BLaER1 (cell line): ENCODE measurements at regions not wholly inside any gene's neighbourhood (a gene's known extent, or its start where the extent isn't known, plus 50 kb on each side); places are given as distances from the start of the nearest gene placed in this dataset.

ENCODE experiments used
- H3K27ac ChIP-seq: shearing (Covaris generic); formaldehyde crosslinking; 2 replicates; pipeline ENCODE4 v1.8.1; 2022
- H3K27me3 ChIP-seq: shearing (Covaris generic); formaldehyde crosslinking; 2 replicates; pipeline ENCODE4 v1.8.1; 2022
- H3K36me3 ChIP-seq: shearing (Covaris generic); formaldehyde crosslinking; 2 replicates; pipeline ENCODE4 v1.8.1; 2022
- H3K4me1 ChIP-seq: shearing (Covaris generic); formaldehyde crosslinking; 2 replicates; pipeline ENCODE4 v1.8.1; 2022
- H3K4me2 ChIP-seq: shearing (Covaris generic); formaldehyde crosslinking; 2 replicates; pipeline ENCODE4 v1.8.1; 2022
- H3K4me3 ChIP-seq: shearing (Covaris generic); formaldehyde crosslinking; 2 replicates; pipeline ENCODE4 v1.8.1; 2022
- H3K9ac ChIP-seq: shearing (Covaris generic); formaldehyde crosslinking; 2 replicates; pipeline ENCODE4 v1.8.1; 2022
- H3K9me3 ChIP-seq: shearing (Covaris generic); formaldehyde crosslinking; 2 replicates; pipeline ENCODE4 v1.8.1; 2022
- H4K20me1 ChIP-seq: shearing (Covaris generic); formaldehyde crosslinking; 2 replicates; pipeline ENCODE4 v1.8.1; 2022
- Cebpa-rat ChIP-seq: shearing (Covaris generic); IDR thresholded peaks from 2 replicates; pipeline ENCODE4 v1.8.1; 2022

DNA sequence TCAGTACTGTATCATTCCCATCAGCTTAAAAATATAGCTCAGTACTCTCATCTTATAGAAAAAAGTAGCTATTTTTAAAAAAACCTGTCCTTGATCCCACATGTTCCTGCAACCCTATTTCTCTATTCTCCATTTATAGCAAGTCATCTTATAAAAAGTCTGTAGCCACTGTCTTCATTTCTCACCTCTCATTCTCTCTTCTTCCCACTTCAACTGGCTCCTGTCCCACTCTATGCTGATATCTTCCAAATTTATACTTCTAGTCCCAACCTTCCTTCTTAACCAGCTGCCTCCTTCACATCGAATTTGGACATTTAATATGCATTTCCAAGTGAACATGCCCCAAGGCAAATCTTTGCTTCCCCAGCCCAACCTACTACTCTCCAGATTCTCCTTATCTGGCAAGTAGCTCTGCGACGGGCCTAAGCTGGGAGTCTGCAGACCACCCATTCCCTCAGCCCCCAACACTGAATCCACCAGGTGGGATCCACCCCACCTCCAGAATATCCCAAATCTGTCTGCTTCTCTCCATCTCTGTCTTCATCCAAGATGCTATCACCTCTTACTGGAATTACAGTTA is 52.0 kb upstream of the TANC2 start:
- Histone ChIP-seq H3K4me1 (no peaks in the 10 kb centered on the region), H3K9ac (no peak overlapping the region), H3K4me3 (no peak overlapping the region), H3K36me3 (no peaks in the 10 kb centered on the region), H3K27me3 (no peaks in the 10 kb centered on the region), H3K27ac (no peak overlapping the region), H3K4me2 (no peak overlapping the region), H4K20me1 (no peaks in the 10 kb centered on the region), H3K9me3 (no peaks in the 10 kb centered on the region)
- TF ChIP-seq Cebpa-rat, result no peak

DNA sequence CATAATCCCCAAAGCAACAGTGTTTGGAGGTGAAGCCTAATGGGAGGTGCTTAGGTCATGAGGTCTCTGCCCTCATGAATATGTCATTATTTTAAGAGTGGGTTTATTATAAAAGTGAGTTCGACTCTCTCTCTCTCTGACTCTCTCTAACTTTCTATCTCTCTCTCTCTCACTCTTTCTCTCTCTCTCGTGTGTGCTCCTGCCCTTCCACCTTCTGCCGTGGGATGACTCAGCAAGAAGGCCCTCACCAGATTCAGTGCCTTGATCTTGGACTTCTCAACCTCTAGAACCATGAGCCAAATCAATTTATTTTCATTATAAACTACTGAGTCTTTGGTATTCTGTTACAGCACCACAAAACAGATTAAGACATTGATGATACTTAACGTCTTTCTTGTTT is 53.7 kb upstream of the TANC2 start:
- Histone ChIP-seq H3K36me3 (no peaks in the 10 kb centered on the region), H3K4me3 (no peak overlapping the region), H3K4me2 (no peak overlapping the region), H3K27ac (no peak overlapping the region), H3K4me1 (no peaks in the 10 kb centered on the region), H4K20me1 (no peaks in the 10 kb centered on the region), H3K9ac (no peak overlapping the region), H3K9me3 (no peaks in the 10 kb centered on the region), H3K27me3 (no peaks in the 10 kb centered on the region)
- TF ChIP-seq Cebpa-rat, result no peak

DNA sequence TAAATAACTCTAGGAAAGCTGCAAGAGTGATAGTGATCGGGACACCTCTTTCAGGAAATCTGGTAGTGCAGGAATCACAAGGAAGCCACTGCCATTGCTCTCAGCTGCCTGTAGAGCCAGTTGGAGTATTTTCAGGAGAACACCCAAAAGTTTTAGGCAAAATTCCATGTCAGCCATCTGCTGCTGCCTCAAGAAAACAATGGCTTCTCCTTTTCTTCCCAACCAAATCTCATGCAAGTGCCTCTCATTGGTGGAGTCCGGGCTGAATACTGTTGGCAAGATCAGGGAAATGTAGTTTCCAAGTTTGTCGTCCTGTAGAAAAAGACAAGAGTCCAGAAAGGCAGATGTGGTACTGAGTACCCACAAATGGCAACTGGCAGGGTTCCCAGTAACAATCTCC is 54.9 kb upstream of the TANC2 start:
- H3K9ac ChIP-seq, result no peak overlapping the region
- H3K27me3 ChIP-seq, result no peaks in the 10 kb centered on the region
- no peaks in the 10 kb centered on the region for H3K4me1 ChIP-seq
- no peak overlapping the region for H3K4me2 ChIP-seq
- no peak overlapping the region for H3K4me3 ChIP-seq
- H3K9me3 ChIP-seq, result no peaks in the 10 kb centered on the region
- no peaks in the 10 kb centered on the region for H3K36me3 ChIP-seq
- H4K20me1 ChIP-seq, result no peaks in the 10 kb centered on the region
- TF ChIP-seq Cebpa-rat, result no peak
- no peak overlapping the region for H3K27ac ChIP-seq

DNA sequence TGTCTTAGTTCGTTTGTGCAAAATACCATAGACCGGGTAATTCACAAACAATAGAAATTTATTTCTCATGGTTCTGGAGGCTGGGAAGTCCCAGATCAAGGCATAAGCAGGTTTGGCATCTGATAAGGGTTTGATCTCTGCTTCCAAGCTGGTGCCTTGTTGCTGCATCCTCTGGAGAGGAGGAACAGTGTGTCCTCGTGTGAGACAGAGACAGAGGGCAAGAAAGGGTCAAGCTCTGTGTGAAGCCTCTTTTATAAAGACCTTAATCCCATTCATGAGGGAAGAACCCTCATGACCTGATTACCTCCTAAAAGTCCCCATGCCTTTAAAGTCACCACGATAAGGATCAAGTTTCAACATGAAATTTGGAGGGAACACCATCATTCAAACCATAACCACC is 55.8 kb upstream of the TANC2 start:
- Histone ChIP-seq H3K9me3 (no peaks in the 10 kb centered on the region), H4K20me1 (no peaks in the 10 kb centered on the region), H3K27me3 (no peaks in the 10 kb centered on the region)

DNA sequence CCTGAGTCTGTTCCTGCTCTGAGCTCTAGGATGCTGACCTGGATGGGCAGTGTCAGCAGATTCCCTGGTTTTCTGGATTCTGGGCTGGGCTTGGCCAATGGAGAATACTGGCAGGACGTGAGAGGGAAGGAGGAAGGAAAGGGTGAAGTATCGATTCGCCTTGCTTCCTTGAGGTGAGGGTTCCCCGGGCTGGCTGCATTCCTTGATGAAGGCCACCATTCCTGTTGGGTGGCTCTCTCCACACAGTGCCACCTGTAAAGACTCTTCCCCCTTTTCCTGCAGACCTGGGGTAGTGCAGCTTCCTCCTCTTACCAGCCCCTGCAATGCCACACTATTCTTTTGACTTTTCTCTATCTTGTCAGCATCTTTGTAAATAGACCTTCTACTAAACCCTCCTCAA is 58.1 kb upstream of the TANC2 start:
- H3K4me2 ChIP-seq, result no peak overlapping the region
- no peaks in the 10 kb centered on the region for H3K27me3 ChIP-seq
- no peak overlapping the region for H3K27ac ChIP-seq
- H3K36me3 ChIP-seq, result no peaks in the 10 kb centered on the region
- H3K9me3 ChIP-seq, result no peaks in the 10 kb centered on the region
- no peaks in the 10 kb centered on the region for H3K4me1 ChIP-seq
- no peak for TF ChIP-seq Cebpa-rat
- H4K20me1 ChIP-seq, result no peaks in the 10 kb centered on the region
- H3K9ac ChIP-seq, result no peak overlapping the region
- no peak overlapping the region for H3K4me3 ChIP-seq

More for the DNA sequence above, 55.8 kb upstream of the TANC2 start:
- Histone ChIP-seq H3K27ac (no peak overlapping the region), H3K4me1 (no peaks in the 10 kb centered on the region), H3K4me3 (no peak overlapping the region), H3K4me2 (no peak overlapping the region), H3K9ac (no peak overlapping the region), H3K36me3 (no peaks in the 10 kb centered on the region)
- no peak for TF ChIP-seq Cebpa-rat

DNA sequence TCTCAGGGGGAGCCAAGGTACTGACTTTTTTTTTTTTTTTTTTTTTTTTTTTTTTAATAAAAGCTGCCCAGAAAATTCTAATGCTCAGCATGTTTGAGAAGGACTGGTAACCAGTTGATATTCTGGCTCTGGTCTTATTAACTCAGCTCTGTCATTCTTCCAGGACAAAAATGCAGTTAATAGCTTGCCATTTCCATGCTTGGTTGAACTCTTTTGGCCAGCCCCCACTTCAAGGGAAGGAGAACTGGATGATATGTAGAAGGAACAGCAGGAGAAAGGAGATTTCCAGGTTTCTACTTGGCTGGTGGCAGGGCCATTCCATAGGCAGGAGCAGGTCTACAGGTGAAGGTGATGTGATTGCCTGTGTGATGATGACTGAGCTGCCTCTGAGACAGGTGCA is 59.2 kb upstream of the TANC2 start:
- H3K4me3 ChIP-seq, result no peak overlapping the region
- no peaks in the 10 kb centered on the region for H3K36me3 ChIP-seq
- no peak overlapping the region for H3K27ac ChIP-seq
- H3K4me2 ChIP-seq, result no peak overlapping the region
- H3K27me3 ChIP-seq, result no peaks in the 10 kb centered on the region
- no peak for TF ChIP-seq Cebpa-rat
- H3K4me1 ChIP-seq, result no peaks in the 10 kb centered on the region
- H3K9ac ChIP-seq, result no peak overlapping the region
- H3K9me3 ChIP-seq, result no peaks in the 10 kb centered on the region
- H4K20me1 ChIP-seq, result no peaks in the 10 kb centered on the region

DNA sequence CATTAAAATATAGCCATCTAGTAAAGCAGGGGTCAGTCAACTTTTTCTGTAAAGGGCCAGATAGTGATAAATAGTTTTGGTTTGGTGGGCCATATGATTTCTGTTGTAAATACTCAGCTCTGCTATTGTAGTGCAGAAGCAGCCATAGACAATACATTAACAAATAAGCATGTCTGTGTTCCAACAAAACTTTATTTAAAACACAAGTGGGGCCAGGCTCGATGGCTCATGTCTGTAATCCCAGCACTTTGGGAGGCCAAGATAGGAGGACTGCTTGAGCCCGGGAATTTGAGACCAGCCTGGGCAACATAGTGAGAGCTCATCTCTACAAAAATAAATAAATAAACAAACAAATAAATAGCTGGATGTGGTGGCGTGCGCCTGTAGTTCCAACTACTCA is 60.8 kb upstream of the TANC2 start:
- no peaks in the 10 kb centered on the region for H4K20me1 ChIP-seq
- no peaks in the 10 kb centered on the region for H3K27me3 ChIP-seq
- no peak overlapping the region for H3K4me2 ChIP-seq
- H3K4me3 ChIP-seq, result no peak overlapping the region
- no peak overlapping the region for H3K9ac ChIP-seq
- no peaks in the 10 kb centered on the region for H3K4me1 ChIP-seq
- TF ChIP-seq Cebpa-rat, result no peak
- H3K27ac ChIP-seq, result no peak overlapping the region
- H3K36me3 ChIP-seq, result no peaks in the 10 kb centered on the region
- H3K9me3 ChIP-seq, result no peaks in the 10 kb centered on the region

DNA sequence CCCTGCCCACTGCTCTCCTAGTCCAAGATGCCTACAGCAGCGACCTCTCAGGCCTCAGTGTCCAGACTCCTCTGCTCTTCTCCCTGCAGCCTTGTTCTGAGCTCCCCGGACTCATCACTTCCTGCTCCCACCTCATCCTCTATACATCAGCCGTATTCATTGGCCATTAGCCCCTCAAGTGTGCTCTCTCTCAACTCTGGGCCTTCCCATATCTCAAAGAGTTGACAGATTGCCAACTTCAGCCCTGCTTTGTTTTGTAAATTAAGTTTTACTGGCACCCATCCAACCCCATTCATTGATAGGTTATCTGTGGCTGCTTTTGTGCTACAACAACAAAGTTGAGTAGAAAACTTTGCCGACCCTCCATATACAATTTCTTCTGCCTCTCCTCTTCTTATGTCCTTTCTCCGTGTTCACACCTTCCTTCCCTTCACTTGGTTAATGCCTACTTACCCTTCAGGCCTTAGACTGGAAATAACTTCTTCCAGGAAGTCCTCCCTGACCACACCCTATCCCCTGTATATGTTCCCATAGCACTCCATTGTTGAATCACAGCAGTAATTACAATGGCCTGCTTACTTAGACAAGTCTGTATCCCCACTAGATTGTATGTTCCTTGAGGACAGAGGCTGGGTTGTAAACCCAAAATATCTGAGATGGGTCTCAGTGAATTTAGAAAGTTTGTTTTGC is 63.4 kb upstream of the TANC2 start:
- no peak for TF ChIP-seq Cebpa-rat
- H3K9me3 ChIP-seq, result no peaks in the 10 kb centered on the region
- H3K27me3 ChIP-seq, result no peaks in the 10 kb centered on the region
- no peaks in the 10 kb centered on the region for H3K36me3 ChIP-seq
- no peak overlapping the region for H3K4me3 ChIP-seq
- no peak overlapping the region for H3K27ac ChIP-seq
- no peaks in the 10 kb centered on the region for H4K20me1 ChIP-seq
- H3K9ac ChIP-seq, result no peak overlapping the region
- no peak overlapping the region for H3K4me2 ChIP-seq
- H3K4me1 ChIP-seq, result no peaks in the 10 kb centered on the region

DNA sequence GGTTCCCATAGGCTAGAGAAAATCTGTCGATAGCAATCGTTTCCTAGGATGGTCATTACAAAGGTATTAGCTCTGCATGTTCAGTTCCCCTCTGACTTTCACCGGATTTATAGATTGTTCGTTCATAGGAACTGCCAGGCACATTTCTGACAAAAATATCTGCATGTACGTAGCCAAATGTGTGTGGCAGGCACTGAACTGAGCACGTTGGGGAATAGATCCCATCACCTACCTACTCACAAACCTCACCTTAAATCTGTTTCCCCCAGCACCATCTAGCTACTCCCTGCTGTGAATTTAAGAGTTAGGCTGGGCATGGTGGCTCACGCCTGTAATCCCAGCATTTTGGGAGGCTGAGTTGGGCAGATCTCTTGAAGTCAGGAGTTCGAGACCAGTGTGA is 64.5 kb upstream of the TANC2 start:
- no peak overlapping the region for H3K4me2 ChIP-seq
- no peaks in the 10 kb centered on the region for H3K36me3 ChIP-seq
- no peak overlapping the region for H3K9ac ChIP-seq
- H3K9me3 ChIP-seq, result no peaks in the 10 kb centered on the region
- no peaks in the 10 kb centered on the region for H4K20me1 ChIP-seq
- no peaks in the 10 kb centered on the region for H3K4me1 ChIP-seq
- TF ChIP-seq Cebpa-rat, result no peak
- H3K4me3 ChIP-seq, result no peak overlapping the region
- H3K27ac ChIP-seq, result no peak overlapping the region
- no peaks in the 10 kb centered on the region for H3K27me3 ChIP-seq

DNA sequence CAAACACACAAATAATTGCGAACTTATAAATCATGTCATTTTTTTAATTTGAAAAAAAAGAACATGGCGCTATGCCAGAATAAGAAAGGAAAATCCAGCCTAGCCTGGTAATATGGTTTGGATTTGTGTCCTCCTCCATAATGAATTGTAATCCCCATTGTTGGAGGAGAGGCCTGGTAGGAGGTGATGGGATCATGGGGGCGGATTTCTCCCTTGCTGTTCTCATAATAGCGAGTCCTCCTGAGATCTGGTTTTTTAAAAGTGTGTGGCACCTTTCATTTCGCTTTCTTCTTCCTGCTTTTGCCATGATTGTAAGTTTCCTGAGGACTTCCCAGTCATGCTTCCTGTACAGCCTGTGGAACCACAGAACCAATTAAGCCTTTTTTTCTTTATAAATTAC is 65.9 kb upstream of the TANC2 start:
- Histone ChIP-seq H3K4me2 (no peak overlapping the region), H3K9me3 (no peaks in the 10 kb centered on the region), H3K27me3 (no peaks in the 10 kb centered on the region), H4K20me1 (no peaks in the 10 kb centered on the region), H3K4me3 (no peak overlapping the region), H3K36me3 (no peaks in the 10 kb centered on the region), H3K27ac (no peak overlapping the region), H3K9ac (no peak overlapping the region), H3K4me1 (no peaks in the 10 kb centered on the region)
- no peak for TF ChIP-seq Cebpa-rat

DNA sequence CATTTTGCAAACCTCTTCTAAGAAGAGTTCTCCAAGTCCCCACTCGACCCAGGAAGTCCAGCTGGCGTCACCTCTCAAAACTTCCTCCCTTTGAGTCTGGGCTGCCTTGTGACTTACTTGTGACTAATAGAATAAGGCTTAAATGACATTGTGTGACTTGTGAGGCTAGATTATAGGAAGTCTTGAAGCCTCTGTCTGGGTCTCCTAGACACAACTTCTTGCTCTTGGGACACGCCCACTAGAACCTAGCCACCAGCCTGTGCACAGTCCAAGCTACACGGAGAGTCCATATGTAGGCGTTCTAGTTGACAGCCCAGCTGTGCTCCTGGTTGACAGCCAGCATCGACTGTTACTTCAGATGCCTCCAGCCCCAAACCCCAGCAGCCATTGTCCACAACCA is 66.7 kb upstream of the TANC2 start:
- H3K27ac ChIP-seq, result no peak overlapping the region
- H3K4me1 ChIP-seq, result no peaks in the 10 kb centered on the region
- H3K36me3 ChIP-seq, result no peaks in the 10 kb centered on the region
- H3K4me2 ChIP-seq, result no peak overlapping the region
- TF ChIP-seq Cebpa-rat, result no peak
- no peak overlapping the region for H3K4me3 ChIP-seq
- no peaks in the 10 kb centered on the region for H3K9me3 ChIP-seq
- no peak overlapping the region for H3K9ac ChIP-seq
- H3K27me3 ChIP-seq, result no peaks in the 10 kb centered on the region
- H4K20me1 ChIP-seq, result no peaks in the 10 kb centered on the region
